ENCODE measurements at regions not wholly inside any gene's neighbourhood (a gene's known extent, or its start where the extent isn't known, plus 50 kb on each side); places are given as distances from the start of the nearest gene placed in this dataset.

DNA sequence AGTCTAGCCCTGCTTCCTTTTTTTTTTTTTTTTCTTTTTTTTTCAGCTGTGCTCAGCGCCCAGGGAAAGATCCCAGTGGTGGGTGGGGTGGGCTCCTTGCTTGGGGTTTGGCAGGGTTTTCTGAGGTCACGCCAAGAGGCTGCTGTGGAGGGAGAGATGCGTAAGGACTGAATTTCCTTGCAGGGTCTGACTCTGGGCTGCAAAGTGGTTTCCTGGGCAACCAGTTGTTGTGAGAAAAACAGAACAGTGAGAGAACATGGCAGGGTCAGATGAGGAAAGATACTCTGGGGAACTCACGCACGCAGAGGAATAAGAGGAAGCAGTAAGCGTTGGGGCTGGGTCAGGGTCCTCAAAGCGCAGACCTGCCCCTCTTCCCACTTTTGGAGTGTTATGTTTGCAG, 119.5 kb downstream of the IRF8 start:
- peak; percentile 31 for DNase-seq (ENCODE audit: low read depth)

DNA sequence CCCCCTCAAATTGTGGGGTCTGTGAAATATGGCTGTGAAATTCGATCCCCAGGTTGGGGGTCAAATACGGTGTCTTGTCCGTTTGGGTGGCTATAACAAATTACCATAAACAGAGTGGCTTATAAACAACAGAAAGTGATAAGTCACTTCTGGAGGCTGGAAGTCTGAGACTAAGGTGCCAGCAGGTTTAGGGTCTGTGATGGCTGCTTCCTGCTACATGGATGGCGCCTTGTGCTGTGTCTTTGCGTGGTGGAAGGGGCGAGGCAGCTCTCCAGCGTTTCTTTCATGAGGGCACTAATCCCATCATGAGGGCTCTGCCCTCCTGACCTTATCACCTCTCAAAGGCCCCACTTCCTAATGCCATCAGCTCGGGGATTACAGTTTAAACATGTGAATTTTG, 120.0 kb downstream of the IRF8 start:
- DNase-seq (ENCODE audit: low read depth), result no peak

DNA sequence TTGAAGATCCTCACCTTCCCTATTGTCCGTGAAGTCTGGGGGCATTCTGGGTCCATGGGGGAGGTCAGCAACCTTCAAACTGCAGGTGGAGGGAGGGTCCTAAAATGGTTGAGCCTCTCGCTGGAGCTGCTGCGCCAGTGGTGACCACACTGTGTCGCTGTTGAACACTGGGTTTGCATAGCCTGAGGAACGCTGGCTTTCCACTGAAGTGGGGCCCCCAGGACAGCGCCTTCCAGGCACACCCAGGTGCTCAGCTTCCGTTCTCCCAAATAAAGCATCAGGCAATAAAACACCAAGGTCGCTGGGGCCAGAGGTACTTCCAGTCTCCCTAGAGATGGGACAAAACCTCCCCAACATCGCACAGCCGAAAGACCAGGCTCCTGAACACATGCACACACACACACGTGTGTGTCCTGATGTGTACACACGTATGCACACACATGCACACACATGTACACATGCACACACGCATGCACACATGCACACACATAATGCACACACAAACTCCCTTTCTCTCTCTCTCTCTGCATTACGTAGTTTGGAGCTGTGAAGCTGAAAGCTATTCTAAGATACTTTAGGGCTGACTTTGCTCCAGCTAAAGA, 120.6 kb downstream of the IRF8 start:
- no peak for DNase-seq (ENCODE audit: low read depth)

DNA sequence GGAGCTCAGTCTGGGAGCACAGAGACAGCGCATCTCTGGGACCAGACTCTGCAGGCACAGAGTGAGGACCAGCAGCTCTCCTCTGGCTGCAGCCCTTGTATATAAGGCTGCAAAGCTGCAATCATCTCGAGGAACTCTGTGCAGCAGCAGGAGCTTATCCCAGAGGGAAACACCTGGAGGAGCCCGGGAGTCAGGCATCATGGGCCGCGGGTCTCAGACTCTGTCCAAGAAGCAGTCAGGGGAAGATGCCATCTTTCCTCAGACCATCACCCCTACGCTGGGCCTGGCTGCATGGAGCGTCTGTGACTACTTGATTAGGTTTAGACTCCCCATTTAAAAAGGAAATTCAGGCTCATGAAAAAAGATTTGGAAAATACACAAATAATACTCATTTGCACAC, 122.0 kb downstream of the IRF8 start:
- DNase-seq (ENCODE audit: low read depth), result no peak

DNA sequence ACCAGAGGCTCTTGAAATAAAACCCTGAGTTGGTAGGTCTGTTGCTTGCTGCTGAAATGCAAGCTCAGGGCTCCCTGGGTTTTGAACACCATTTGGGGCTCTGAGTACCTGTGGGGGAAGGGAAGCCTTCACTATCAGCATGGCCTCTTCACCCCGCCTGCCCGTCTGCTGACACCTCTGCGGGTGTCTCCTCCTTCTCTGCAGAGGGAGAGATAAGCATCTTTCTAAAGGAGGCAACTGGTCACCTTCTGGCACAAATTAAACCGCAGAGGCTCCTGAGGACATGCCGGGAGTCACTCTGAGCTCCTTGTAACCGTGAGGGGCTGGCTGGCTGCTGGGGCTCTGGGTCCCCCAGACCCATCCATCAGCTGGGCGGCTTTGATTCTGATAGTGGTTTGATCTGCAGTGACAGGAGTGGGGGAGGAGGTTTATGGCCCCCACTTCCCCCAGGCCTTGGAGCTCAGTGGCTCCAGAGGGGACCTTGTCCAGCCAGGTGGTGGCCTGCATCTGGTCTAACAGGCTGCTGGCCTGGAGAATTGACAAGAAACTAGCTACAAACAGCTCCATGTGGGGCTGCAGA, 123.5 kb downstream of the IRF8 start:
- DNase-seq (ENCODE audit: low read depth), result no peak

DNA sequence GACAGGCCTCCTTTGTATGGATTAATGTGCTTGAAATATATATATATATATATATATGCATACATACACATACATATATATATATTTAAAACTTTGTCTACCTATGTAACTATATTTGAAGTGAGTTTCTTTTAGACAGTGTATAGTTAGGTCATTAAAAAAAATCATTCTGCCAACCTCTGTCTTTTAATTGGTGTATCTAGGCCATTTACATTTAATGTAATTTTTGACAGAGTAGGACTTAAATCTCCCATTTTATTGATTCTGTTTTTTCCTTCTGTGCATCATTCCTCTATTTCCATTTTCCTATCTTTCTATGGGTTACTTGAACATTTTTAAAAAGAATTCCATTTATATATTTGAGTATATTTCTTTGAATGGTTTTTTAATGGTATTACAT, 125.2 kb downstream of the IRF8 start:
- DNase-seq (ENCODE audit: low read depth), result no peak

DNA sequence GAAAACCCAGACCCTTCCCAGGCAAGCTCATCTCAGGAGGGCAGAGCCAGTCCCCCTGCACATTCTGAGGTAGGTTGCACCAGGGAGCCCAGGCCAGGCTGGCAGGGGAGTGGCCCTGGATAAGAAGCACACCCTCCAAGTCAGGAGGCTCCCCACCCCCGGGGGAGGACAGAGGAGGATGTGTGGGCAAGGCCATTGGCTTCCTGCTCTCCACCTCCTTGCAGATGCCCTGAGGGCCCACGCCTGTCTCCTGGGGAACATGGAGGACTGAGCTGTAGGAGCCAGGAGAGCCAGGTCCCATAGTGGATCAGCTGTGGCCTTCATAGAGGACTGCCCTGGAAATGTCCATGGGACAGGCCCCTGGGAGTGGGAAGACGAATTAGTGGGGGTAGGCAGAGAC, 126.7 kb downstream of the IRF8 start:
- no peak for DNase-seq (ENCODE audit: low read depth)

DNA sequence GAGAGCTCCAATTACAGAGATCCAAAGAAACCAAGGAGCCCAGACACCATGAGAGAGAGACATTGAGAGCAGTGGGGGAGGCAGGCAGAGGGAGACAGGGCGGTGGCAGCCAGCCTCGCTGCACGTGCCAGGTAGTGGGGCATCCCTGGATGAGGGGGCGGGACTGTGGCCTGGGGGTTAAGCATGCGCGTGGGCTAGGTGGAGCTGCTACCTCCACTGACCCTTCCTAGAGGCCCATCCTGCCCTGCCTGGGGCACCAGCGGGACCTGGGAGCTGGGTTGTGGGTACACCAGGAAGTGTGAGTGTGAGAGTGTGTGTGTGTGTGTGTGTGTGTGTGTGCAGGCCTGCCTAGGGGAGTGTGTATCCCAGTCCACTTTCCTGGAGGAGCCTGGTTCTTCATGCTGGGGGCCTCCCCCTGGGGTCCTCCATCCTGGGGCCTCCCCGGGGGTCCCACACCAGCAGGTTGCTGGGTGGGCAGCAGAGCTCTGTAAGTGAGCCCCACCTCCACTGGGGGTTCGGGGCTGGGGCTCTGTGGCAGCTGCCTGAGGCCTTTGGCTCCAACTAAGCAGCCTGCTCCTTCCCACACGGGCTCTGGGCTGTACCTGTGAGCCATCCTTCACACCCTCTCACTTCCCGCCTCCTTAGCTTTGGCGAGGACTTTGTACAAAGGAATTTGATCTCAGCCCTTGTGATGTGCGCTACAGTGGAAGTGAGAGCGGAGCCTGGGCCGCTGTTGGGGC, 127.4 kb downstream of the IRF8 start:
- DNase-seq (ENCODE audit: low read depth), result no peak

DNA sequence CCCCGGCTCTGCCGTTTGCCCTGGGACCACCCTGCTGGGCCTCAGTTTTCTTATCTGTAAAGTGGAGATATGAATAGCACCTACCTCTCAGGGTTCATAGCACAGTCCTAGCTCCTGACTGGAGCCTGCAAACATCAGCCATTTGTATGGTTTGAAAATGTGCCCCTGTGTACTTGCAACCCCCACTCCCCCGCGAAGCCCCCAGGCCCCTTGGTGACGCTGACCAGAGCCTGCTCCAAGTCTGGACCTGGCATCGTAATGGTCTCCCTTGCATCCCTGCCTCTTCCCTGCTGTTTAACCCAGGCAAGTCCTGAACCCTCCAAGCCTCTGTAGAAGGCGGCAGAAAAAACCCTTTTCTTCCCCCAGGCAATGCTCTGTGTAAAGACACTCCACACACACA, 128.0 kb downstream of the IRF8 start:
- DNase-seq (ENCODE audit: low read depth), result no peak

DNA sequence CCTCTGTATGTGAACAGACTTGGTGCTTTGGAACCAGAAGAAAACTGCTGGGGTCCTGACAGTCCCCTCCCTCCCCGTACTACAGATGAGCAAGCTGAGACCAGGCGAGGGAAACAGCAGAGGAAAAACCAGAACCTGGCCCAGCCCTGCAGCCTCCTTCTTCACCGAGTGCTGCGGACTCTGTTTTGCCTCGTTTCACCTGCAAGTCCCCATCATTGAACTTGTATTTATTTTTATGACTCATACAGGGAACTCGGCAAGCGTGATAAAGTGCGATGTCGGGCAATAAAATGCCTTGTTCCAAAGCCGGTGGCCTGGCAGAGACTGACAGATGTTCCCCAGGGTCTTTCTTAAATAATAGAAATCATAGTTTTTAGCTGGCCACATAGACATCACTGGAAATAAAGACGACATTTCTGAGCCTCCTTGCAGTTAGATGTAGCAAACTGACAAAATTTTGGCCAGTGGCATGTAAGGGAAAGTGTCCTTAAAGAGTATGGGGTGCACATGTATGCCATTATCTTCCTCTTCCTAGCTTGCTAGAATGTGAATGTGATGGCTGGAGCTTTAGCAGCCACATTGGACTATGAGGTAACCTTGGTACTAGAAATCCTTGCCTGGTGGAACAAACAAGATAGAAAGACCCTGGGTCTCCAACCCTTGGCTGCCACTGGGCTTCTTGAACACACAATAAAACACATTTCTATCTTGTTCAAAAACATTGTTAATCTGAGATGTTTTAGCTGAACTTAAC, 128.6 kb downstream of the IRF8 start:
- DNase-seq (ENCODE audit: low read depth), result no peak

DNA sequence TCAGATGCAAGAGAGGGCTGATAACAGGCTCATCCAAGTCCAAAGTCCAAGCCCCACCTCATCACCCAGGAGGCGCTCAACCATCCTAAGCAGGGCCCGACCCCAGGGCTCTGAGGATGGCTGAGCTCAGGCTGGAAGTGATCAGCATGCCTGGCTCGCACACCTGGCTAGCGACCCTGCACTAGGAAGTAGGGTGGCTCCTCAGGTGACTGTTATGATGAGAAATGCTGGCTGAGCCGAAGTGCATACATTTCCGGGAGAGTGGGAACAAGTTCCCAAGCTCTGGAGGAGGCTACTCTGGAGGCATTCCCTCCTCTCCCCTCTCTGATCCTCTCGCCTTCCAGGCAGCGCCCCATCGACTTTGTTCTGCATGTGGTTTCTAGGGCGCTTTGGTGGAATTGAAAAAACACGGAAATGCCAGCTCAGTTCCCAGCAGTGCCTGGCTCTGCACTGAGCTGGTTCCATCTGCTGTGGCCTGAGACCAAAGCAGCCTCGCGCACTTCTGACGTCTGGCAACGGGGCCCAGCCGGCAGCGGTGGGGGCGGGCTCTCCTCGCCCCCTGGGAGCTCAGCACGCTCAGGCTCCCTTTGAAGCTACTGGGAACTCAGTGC, 130.3 kb downstream of the IRF8 start:
- DNase-seq (ENCODE audit: low read depth), result peak; percentile 49

DNA sequence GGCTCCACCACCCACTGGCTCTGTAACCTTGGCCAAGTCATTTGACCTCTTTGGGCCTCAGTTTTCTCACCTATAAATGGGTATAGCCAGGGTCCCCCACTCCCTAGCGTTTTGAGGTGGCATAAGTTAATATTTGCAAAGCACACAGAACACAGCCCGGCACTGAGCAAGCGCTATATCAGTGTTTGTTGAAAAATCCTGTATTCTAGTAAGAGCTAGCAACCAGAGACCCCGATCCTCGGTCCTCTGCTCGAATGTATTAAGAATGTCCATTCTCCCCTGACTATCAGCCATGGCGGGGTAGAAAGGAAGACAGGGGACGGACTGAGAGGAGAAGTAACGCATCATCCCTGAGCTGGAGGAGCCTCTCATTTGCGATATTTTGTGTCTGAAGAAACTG, 131.2 kb downstream of the IRF8 start:
- no peak for DNase-seq (ENCODE audit: low read depth)

DNA sequence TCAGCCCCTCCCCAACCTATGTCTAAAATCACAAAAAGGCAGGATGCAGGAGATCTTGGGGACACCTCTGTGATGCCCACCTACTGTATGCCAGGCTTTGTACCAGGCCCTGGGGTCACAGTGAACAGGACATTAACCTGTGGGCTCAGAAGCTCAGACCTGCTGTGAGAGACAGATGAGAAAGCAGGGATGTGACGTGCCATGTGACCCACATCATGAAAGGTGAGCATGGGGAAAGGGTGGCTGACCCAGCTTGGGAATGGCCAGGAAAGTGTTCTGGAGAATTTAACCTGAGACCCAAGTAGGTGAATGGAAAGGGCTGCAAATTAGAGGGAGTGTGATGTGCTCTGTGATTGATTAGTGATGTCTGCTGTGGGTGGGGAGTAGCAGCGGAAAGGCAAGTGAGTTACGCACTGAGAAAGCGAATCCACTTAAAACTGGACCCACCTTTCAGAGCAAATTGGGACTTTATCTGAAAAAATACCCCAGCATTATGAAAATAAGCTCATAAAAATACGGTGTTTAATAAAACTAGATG, 132.2 kb downstream of the IRF8 start:
- no peak for DNase-seq (ENCODE audit: low read depth)

DNA sequence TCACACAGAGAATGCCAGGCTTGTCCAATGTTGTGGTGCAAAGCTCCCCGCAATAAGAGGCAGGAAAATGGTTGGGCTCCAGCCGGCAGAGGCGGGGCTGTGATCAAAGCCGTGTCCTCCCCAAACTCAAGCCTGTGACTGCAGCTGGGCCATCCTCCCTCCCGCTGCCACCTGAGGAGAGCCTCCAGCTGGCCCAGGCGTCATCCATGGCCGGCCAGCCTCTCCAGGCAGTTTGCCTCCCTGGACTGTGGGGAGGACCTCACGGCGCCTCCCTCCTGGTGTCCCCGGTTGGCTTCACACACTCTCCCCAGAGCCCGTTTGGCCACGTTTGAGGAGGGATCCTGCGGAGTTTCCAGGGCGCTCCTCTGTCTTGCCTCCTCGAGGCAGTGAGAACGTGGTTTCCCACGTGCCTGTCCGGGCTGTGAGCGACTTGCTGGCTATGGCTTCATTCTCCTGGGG, 134.1 kb downstream of the IRF8 start:
- DNase-seq (ENCODE audit: low read depth), result no peak

DNA sequence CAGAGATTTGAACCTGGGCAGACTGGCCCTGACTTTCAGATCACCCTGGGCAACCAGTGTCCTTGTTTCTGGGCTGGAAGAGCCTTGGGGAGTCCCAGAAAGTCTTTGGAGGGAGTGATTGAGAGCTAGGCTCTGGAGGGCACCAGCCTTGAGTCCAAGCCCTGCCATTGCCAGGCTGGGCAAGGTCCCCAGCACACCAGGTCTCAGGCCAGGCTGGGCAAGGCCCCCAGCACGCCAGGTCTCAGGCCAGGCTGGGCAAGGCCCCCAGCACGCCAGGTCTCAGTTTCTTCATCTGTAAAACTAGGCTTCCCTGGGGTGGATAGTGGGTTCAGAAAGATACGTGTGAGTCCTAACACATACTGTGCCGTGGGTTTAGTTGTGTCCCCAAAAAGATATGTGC, 135.0 kb downstream of the IRF8 start:
- no peak for DNase-seq (ENCODE audit: low read depth)

DNA sequence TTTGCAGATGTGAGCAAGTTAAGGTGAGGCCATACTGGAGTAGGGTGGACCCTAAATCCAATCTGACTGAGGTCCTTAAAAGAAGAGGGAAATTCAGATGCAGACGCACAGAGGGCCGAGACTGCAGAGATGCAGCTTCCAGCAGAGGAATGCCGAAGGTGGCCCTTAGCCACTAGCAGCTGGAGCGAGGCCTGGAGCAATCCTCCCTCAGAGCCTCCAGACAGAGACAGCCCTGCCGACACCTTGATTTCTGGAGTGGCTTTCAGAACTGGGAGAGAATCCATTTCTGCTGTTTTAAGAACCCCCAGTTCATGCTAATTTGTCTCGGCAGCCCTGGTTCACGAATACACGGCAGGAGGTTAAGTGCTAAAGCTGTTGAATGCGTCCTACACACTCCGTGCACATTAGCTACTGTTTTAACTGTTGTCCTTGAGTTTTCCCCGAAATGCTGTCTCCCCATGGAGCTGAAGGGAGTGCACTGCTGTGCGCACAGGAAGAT, 135.5 kb downstream of the IRF8 start:
- no peak for DNase-seq (ENCODE audit: low read depth)

DNA sequence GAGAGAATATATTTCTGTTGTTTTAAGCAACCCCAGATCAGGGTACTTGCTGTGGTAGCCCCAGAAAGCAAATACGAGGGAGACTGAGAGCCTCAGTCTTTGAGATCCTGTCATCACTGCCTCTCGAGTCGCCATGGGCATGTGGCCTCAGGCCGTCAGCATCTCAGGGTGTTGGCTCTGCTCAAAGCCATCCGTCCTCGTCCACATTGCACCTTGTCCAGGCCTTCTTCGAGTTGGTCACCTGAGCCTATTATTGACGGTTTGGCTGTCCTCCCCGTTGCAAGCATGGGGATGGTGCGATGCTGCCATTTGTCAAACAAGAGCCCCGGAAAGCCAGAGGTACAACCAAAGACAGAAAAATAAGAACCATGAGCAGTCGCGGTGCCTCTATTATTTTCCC, 136.9 kb downstream of the IRF8 start:
- DNase-seq (ENCODE audit: low read depth), result no peak

DNA sequence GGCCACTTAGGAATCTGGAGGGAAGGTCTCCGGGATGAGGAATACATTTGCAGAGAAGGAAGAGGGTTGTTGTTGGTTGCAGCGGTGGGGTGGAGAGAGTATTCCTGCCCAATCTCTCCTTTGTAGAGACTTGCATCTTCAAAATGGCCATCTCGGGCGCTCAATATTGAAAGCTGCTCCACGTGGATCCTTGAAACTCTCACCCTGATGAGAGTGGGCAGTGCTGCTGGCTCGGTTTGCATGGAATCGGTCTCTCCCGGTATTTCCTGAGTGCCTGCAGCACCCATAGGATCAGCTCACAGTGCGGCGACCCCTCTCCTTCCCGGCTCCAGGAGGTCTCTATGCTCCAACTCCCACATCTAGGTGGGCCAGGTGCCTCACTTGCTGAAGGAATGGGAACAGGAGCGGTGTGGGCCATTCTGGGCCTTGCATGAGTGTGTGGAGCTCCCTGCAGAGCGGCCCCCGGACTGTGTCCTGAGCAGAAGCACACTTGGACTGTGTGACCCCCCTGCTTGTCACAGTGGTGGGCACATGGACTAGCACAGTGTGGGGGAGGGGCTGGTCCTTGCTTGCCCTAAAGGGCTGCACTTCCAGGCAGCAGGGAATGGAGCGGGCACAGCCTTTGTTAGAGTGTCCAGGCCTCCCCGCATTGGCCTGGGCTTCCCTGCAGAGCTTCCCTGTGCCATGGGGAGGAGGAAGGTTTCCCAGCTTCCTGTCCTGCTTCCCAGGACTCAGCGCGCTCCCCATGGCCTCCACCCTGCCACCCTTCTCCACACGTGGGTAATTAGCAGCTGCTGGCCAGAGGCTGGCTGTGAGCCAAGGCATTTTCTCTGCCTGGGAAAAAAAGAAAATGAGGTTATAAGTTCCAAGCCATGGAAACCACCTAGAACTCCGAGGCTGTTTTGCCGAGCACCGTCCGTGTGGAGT, 139.3 kb downstream of the IRF8 start:
- DNase-seq (ENCODE audit: low read depth), result no peak

DNA sequence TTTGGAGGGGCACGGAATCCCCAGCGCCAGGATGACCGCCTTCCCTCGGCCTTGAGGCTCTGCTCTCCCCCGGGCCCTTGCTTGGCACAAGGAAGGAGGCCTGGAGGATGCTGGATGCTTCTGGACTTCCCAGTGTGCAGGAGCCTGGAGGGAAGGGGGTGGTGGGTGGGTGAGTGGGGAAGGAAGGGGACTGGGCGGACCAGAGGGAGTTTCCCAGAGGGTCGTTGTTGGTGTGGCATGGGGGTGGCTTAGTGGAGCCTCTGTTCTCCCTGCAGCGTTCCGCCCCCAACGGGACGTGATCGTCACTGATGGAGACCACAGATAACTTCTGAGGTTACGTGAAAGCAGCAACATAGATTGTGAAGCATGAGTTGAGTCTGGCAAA, 140.0 kb downstream of the IRF8 start:
- no peak for DNase-seq (ENCODE audit: low read depth)

DNA sequence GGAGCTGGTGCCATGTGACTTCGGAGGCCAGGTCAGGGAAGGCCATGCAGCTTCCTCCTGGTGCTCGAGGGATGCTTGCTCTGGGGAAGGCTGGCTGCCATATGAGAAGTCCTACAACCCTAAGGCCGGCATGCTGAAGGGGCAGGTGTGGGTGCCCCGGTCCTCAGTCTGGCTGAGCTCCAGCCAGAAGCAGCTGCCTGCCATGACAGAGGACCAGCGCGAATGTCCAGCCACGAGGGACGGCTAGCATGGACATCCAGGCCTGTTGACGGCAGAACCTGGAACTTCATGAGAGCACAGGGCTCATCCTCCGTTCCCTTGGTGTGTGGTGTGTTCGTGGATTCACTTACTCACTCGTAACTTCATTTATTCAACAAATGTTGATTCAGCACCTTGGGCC, 140.6 kb downstream of the IRF8 start:
- no peak for DNase-seq (ENCODE audit: low read depth)

DNA sequence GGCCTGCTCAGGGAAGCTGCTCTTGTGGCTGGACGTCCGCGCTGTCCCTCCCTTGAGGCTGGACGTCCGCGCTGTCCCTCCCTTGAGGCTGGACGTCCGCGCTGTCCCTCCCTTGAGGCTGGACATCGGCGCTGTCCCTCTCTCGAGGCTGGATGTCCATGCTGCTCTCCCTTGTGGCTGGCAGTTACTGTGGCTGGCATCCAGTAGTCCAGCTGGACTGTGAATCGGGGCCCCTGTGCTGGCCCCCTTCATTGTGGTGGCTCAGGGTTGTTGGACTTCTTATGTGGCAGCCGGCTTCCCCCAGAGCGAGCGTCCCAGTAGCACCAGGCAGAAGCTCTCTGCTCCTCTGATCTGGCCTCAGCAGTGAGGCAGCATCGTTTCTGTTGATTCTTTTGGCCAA, 141.5 kb downstream of the IRF8 start:
- DNase-seq (ENCODE audit: low read depth), result no peak

Data from amniotic epithelial cell (primary cell).